ENCODE measurements at regions not wholly inside any gene's neighbourhood (a gene's known extent, or its start where the extent isn't known, plus 50 kb on each side); places are given as distances from the start of the nearest gene placed in this dataset.

DNA sequence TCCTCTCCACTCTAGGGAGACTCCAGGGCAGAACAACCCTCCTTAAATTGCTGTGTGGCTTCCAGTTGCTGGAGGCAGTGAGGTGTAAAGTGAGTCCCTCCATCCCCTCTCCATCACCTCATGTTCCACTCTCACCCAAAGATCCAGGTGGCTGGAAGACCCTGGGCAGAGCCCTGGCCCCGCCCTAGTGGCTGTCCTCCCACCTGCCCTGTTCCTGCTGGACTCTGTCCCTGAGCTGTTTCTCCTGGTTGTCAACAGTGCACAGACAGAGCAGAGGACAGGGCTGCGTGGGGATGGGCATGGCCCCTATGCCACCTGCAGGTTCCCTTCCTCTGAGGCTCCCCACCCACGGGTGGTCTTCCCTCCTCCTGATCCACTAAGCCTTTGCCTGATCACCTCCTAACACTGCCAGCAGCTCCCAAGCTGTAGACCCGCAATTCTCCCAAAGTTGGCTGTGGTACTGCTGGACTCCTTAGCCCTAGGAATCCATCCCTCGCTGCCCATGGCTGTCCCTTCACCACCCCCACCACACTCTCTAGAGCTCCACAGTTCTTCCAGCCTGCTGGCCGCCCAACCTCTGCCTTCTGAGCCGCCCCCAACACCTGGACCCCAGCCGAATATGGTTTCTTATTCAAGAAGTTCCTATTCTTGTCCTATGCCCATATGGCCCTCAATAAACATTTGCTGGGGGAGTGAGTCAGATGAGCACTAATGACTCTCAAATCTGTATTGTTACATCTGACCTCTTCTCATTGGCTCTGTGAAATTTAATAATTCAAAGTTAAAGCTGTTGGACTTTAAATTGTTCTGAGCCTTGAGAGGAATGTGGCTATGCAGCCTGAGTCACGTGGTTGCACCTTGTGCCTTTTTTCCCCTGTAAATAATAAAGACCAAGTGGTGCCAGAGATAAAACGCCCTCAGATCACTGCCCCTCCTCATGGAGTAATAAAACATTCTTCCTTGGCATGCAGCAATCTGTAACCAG, 260.0 kb upstream of the HS6ST1 start:
- no peaks in the 10 kb centered on the region for H3K36me3 ChIP-seq (replicated peaks in 1 of 2; ENCODE audit: control insufficient read depth in 1 of 2, insufficient read depth in 2 of 2, low read length in 1 of 2)
- TF ChIP-seq, protein P1, sequence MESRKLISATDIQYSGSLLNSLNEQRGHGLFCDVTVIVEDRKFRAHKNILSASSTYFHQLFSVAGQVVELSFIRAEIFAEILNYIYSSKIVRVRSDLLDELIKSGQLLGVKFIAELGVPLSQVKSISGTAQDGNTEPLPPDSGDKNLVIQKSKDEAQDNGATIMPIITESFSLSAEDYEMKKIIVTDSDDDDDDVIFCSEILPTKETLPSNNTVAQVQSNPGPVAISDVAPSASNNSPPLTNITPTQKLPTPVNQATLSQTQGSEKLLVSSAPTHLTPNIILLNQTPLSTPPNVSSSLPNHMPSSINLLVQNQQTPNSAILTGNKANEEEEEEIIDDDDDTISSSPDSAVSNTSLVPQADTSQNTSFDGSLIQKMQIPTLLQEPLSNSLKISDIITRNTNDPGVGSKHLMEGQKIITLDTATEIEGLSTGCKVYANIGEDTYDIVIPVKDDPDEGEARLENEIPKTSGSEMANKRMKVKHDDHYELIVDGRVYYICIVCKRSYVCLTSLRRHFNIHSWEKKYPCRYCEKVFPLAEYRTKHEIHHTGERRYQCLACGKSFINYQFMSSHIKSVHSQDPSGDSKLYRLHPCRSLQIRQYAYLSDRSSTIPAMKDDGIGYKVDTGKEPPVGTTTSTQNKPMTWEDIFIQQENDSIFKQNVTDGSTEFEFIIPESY (IDR thresholded peaks at IDR 0.05; ENCODE audit: borderline replicate concordance, low read depth) = no peak
- TF ChIP-seq RAD21 (IDR thresholded peaks at IDR 0.05; ENCODE audit: low read length) = no peak
- no peak for TF ChIP-seq TAF1 (IDR thresholded peaks at IDR 0.05; ENCODE audit: borderline replicate concordance, low read depth, low read length)
- TF ChIP-seq EP300 (IDR thresholded peaks at IDR 0.05; ENCODE audit: borderline replicate concordance in 1 of 2, low read depth in 1 of 2, low read length in 1 of 2) = no peak
- DNase-seq = no peak
- no peaks in the 10 kb centered on the region for H3K27me3 ChIP-seq (ENCODE audit: insufficient read depth)
- POLR2A ChIA-PET = no interaction called here
- H2AFZ ChIP-seq (ENCODE audit: low read depth) = no peak overlapping the region
- H3K9me2 ChIP-seq = no peaks in the 10 kb centered on the region
- no peaks in the 10 kb centered on the region for H3K4me1 ChIP-seq (ENCODE audit: control insufficient read depth in 1 of 2, insufficient read depth in 2 of 2, low read depth in 1 of 2, low read length in 1 of 2)
- CTCF ChIA-PET = no interaction called here
- H3K9me3 ChIP-seq = no peaks in the 10 kb centered on the region
- H3K27ac ChIP-seq (ENCODE audit: low read depth in 2 of 2, low read length in 1 of 2) = no peak overlapping the region
- no peaks in the 10 kb centered on the region for H3F3A ChIP-seq (replicated peaks; ENCODE audit: insufficient read depth)
- WGBS (ENCODE audit: low lambda C conversion rate) = 26% methylated on average over 7 of the region's 10 CpGs
- no peaks in the 10 kb centered on the region for H4K20me1 ChIP-seq (ENCODE audit: insufficient read depth)
- H3K4me3 ChIP-seq (ENCODE audit: low read depth in 2 of 2, low read length in 1 of 2) = no peak overlapping the region
- no peak overlapping the region for H3K9ac ChIP-seq
- no peaks in the 10 kb centered on the region for H3K79me2 ChIP-seq (ENCODE audit: insufficient read depth)
- no peak overlapping the region for H3K4me2 ChIP-seq

DNA sequence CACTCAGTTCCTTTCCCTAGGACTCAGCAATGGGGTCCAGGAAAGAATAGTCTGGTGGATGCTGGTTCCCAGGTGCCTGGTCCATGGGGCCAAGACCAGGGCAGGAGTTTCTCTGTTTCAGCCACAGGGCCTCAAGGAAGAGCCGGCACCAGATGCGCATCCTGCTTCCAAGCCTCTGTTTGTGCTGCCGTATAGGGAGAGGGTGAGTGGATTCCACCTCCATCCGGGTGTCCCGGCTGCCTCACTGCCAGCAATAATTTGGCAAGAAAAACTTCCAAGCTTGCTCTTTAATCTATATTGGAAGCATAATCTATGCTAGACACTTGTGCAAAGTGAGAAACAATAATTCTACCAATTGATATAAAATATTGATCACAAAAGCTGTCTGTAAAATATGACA, 261.2 kb upstream of the HS6ST1 start:
- TF ChIP-seq EZH2phosphoT487 (IDR thresholded peaks at IDR 0.05; ENCODE audit: borderline replicate concordance, low read depth) (no peak), RCOR1 (IDR thresholded peaks at IDR 0.05; ENCODE audit: low read length) (no peak), RXRA (IDR thresholded peaks at IDR 0.05; ENCODE audit: borderline replicate concordance, low read depth) (no peak)
- TF ChIP-seq, protein P2, sequence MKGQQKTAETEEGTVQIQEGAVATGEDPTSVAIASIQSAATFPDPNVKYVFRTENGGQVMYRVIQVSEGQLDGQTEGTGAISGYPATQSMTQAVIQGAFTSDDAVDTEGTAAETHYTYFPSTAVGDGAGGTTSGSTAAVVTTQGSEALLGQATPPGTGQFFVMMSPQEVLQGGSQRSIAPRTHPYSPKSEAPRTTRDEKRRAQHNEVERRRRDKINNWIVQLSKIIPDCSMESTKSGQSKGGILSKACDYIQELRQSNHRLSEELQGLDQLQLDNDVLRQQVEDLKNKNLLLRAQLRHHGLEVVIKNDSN (IDR thresholded peaks at IDR 0.05; ENCODE audit: borderline replicate concordance, low read depth) = no peak
- TF ChIP-seq, protein P3, sequence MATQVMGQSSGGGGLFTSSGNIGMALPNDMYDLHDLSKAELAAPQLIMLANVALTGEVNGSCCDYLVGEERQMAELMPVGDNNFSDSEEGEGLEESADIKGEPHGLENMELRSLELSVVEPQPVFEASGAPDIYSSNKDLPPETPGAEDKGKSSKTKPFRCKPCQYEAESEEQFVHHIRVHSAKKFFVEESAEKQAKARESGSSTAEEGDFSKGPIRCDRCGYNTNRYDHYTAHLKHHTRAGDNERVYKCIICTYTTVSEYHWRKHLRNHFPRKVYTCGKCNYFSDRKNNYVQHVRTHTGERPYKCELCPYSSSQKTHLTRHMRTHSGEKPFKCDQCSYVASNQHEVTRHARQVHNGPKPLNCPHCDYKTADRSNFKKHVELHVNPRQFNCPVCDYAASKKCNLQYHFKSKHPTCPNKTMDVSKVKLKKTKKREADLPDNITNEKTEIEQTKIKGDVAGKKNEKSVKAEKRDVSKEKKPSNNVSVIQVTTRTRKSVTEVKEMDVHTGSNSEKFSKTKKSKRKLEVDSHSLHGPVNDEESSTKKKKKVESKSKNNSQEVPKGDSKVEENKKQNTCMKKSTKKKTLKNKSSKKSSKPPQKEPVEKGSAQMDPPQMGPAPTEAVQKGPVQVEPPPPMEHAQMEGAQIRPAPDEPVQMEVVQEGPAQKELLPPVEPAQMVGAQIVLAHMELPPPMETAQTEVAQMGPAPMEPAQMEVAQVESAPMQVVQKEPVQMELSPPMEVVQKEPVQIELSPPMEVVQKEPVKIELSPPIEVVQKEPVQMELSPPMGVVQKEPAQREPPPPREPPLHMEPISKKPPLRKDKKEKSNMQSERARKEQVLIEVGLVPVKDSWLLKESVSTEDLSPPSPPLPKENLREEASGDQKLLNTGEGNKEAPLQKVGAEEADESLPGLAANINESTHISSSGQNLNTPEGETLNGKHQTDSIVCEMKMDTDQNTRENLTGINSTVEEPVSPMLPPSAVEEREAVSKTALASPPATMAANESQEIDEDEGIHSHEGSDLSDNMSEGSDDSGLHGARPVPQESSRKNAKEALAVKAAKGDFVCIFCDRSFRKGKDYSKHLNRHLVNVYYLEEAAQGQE (IDR thresholded peaks at IDR 0.05; ENCODE audit: low read depth, low read length) = no peak
- CTCF ChIA-PET = no interaction called here

More for the DNA sequence above, 261.2 kb upstream of the HS6ST1 start:
- POLR2A ChIA-PET = no interaction called here
- H3K36me3 ChIP-seq (replicated peaks in 1 of 2; ENCODE audit: control insufficient read depth in 1 of 2, insufficient read depth in 2 of 2, low read length in 1 of 2) = no peaks in the 10 kb centered on the region
- H3K9me2 ChIP-seq = no peaks in the 10 kb centered on the region
- no peak overlapping the region for H3K27ac ChIP-seq (ENCODE audit: low read depth in 2 of 2, low read length in 1 of 2)
- no peak for DNase-seq
- no peaks in the 10 kb centered on the region for H3F3A ChIP-seq (replicated peaks; ENCODE audit: insufficient read depth)
- no peaks in the 10 kb centered on the region for H3K27me3 ChIP-seq (ENCODE audit: insufficient read depth)
- no peak overlapping the region for H3K9ac ChIP-seq
- no peak overlapping the region for H3K4me3 ChIP-seq (ENCODE audit: low read depth in 2 of 2, low read length in 1 of 2)
- H4K20me1 ChIP-seq (ENCODE audit: insufficient read depth) = no peaks in the 10 kb centered on the region
- no peaks in the 10 kb centered on the region for H3K9me3 ChIP-seq
- no peaks in the 10 kb centered on the region for H3K4me1 ChIP-seq (ENCODE audit: control insufficient read depth in 1 of 2, insufficient read depth in 2 of 2, low read depth in 1 of 2, low read length in 1 of 2)
- no peaks in the 10 kb centered on the region for H3K79me2 ChIP-seq (ENCODE audit: insufficient read depth)
- no peak overlapping the region for H3K4me2 ChIP-seq
- no peak overlapping the region for H2AFZ ChIP-seq (ENCODE audit: low read depth)
- WGBS (ENCODE audit: low lambda C conversion rate) = 77% methylated on average over 5 of the region's 5 CpGs

Data from SK-N-SH (cell line).